ENCODE measurements at regions not wholly inside any gene's neighbourhood (a gene's known extent, or its start where the extent isn't known, plus 50 kb on each side); places are given as distances from the start of the nearest gene placed in this dataset.

DNA sequence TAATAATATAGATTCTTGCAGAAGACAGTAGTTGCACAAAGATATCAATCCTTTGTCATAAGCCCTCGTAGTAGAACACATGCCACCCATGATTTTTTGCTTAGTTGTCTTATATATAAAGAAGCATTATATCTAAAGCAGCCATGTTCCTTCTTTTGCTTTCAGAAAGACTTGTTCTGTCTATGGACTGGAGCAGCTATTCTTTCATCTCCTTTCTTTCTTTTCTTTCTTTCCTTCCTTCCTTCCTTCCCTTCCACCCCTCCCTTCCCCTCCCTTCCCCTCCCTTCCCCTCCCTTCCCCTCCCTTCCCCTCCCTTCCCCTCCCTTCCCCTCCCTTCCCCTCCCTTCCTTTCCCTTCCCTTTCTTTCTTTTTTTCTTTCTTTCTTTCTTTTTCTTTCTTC is 104.0 kb upstream of the HS3ST4 start:
- no peak for TF ChIP-seq MAZ (IDR thresholded peaks at IDR 0.05; ENCODE audit: borderline replicate concordance, low read depth, low read length)
- no peak for TF ChIP-seq SMC3 (IDR thresholded peaks at IDR 0.05)
- no peak for TF ChIP-seq NR3C1 (IDR thresholded peaks at IDR 0.05)
- no peak for TF ChIP-seq ZFP36 (IDR thresholded peaks at IDR 0.05; ENCODE audit: borderline replicate concordance, partially characterized antibody)
- no peak for TF ChIP-seq FOSL2 (IDR thresholded peaks at IDR 0.05)
- TF ChIP-seq FOSL2 (CRISPR knock-in tag; IDR thresholded peaks at IDR 0.05): no peak
- TF ChIP-seq CHD2 (IDR thresholded peaks at IDR 0.05; ENCODE audit: low read length, partially characterized antibody): no peak
- TF ChIP-seq POLR2A (IDR thresholded peaks at IDR 0.05; ENCODE audit: low read length): no peak
- no peak for TF ChIP-seq JUNB (IDR thresholded peaks at IDR 0.05)
- no peak for TF ChIP-seq HOXB5 (CRISPR knock-in tag; IDR thresholded peaks at IDR 0.05)
- no peak for TF ChIP-seq HOXA7 (CRISPR knock-in tag; IDR thresholded peaks at IDR 0.05)
- no peak for TF ChIP-seq CBX2 (IDR thresholded peaks at IDR 0.05; ENCODE audit: borderline replicate concordance, low read depth)
- no peak for TF ChIP-seq FOXS1 (CRISPR knock-in tag; IDR thresholded peaks at IDR 0.05)
- no peak for TF ChIP-seq CEBPB (IDR thresholded peaks at IDR 0.05)
- no peak for TF ChIP-seq HEYL (CRISPR knock-in tag; IDR thresholded peaks at IDR 0.05)
- TF ChIP-seq RARB (CRISPR knock-in tag; IDR thresholded peaks at IDR 0.05): no peak
- TF ChIP-seq PHF8 (IDR thresholded peaks at IDR 0.05; ENCODE audit: borderline replicate concordance, low read depth): no peak
- no peak for TF ChIP-seq NFE2L2 (conservative IDR thresholded peaks at IDR 0.05; ENCODE audit: low read length)
- TF ChIP-seq, protein P1, sequence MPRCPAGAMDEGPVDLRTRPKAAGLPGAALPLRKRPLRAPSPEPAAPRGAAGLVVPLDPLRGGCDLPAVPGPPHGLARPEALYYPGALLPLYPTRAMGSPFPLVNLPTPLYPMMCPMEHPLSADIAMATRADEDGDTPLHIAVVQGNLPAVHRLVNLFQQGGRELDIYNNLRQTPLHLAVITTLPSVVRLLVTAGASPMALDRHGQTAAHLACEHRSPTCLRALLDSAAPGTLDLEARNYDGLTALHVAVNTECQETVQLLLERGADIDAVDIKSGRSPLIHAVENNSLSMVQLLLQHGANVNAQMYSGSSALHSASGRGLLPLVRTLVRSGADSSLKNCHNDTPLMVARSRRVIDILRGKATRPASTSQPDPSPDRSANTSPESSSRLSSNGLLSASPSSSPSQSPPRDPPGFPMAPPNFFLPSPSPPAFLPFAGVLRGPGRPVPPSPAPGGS (IDR thresholded peaks at IDR 0.05): no peak
- ChIA-PET POLR2A (no interaction called here), CTCF (no interaction called here)
- no peak overlapping the region for H3K4me2 ChIP-seq
- no peaks in the 10 kb centered on the region for H3K9me3 ChIP-seq
- WGBS (ENCODE audit: missing lambda C conversion rate): 0% methylated on average over 1 of the region's 1 CpG
- no peaks in the 10 kb centered on the region for H3K4me1 ChIP-seq
- FAIRE-seq: no peak
- no peak overlapping the region for H3K27ac ChIP-seq
- no peak overlapping the region for H3K4me3 ChIP-seq
- ATAC-seq: no peak
- no peak for DNase-seq (ENCODE audit: low read depth in 1 of 2, low spot score in 1 of 2)

DNA sequence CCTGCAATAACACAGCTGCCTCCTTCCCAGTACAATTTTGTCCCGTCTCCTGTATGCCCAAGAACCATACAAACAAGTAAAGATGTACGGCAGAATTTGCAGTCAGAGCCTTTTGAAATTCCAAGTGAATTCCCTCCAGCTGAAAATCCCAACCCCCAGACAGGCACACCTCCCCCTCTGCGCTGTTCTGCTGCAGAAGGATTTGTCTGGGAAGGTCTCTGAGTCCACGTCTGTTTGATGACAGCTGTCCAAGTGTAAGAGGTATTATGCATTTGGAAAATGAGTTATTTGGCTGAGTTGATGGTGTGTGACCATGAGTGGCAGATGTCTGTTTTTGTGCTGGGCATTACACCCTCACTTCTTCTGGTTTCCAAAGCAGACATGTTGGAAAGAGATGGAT is 104.9 kb upstream of the HS3ST4 start:
- no peak overlapping the region for H3K4me2 ChIP-seq
- ATAC-seq (no peak), FAIRE-seq (no peak), DNase-seq (ENCODE audit: low read depth in 1 of 2, low spot score in 1 of 2) (no peak)
- H3K4me1 ChIP-seq: no peaks in the 10 kb centered on the region
- no peak overlapping the region for H3K4me3 ChIP-seq
- TF ChIP-seq RARB (CRISPR knock-in tag; IDR thresholded peaks at IDR 0.05) (no peak), POLR2A (IDR thresholded peaks at IDR 0.05; ENCODE audit: low read length) (no peak), CBX8 (IDR thresholded peaks at IDR 0.05) (no peak), EHMT2 (IDR thresholded peaks at IDR 0.05; ENCODE audit: low read depth) (no peak), MYC (IDR thresholded peaks at IDR 0.05; ENCODE audit: borderline replicate concordance, low read length) (no peak), ZC3H11A (IDR thresholded peaks at IDR 0.05) (no peak), GATA3 (IDR thresholded peaks at IDR 0.05; ENCODE audit: borderline replicate concordance) (no peak), CEBPB (IDR thresholded peaks at IDR 0.05) (no peak), FOSL2 (IDR thresholded peaks at IDR 0.05) (no peak), FOSL2 (CRISPR knock-in tag; IDR thresholded peaks at IDR 0.05) (no peak), BHLHE40 (IDR thresholded peaks at IDR 0.05; ENCODE audit: low read depth, low read length) (no peak), TP53 (CRISPR knock-in tag; IDR thresholded peaks at IDR 0.05) (no peak), ZFP36 (IDR thresholded peaks at IDR 0.05; ENCODE audit: borderline replicate concordance, partially characterized antibody) (no peak), ZNF302 (CRISPR knock-in tag; IDR thresholded peaks at IDR 0.05) (no peak), POLR2AphosphoS2 (conservative IDR thresholded peaks at IDR 0.05; ENCODE audit: low read length) (no peak), CBX2 (IDR thresholded peaks at IDR 0.05; ENCODE audit: borderline replicate concordance, low read depth) (no peak)
- TF ChIP-seq, protein P2, sequence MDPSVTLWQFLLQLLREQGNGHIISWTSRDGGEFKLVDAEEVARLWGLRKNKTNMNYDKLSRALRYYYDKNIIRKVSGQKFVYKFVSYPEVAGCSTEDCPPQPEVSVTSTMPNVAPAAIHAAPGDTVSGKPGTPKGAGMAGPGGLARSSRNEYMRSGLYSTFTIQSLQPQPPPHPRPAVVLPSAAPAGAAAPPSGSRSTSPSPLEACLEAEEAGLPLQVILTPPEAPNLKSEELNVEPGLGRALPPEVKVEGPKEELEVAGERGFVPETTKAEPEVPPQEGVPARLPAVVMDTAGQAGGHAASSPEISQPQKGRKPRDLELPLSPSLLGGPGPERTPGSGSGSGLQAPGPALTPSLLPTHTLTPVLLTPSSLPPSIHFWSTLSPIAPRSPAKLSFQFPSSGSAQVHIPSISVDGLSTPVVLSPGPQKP (IDR thresholded peaks at IDR 0.05; ENCODE audit: low read depth, low read length): no peak
- TF ChIP-seq, protein P3, sequence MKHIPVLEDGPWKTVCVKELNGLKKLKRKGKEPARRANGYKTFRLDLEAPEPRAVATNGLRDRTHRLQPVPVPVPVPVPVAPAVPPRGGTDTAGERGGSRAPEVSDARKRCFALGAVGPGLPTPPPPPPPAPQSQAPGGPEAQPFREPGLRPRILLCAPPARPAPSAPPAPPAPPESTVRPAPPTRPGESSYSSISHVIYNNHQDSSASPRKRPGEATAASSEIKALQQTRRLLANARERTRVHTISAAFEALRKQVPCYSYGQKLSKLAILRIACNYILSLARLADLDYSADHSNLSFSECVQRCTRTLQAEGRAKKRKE (CRISPR knock-in tag; IDR thresholded peaks at IDR 0.05; ENCODE audit: low read depth): no peak
- TF ChIP-seq, protein P4, sequence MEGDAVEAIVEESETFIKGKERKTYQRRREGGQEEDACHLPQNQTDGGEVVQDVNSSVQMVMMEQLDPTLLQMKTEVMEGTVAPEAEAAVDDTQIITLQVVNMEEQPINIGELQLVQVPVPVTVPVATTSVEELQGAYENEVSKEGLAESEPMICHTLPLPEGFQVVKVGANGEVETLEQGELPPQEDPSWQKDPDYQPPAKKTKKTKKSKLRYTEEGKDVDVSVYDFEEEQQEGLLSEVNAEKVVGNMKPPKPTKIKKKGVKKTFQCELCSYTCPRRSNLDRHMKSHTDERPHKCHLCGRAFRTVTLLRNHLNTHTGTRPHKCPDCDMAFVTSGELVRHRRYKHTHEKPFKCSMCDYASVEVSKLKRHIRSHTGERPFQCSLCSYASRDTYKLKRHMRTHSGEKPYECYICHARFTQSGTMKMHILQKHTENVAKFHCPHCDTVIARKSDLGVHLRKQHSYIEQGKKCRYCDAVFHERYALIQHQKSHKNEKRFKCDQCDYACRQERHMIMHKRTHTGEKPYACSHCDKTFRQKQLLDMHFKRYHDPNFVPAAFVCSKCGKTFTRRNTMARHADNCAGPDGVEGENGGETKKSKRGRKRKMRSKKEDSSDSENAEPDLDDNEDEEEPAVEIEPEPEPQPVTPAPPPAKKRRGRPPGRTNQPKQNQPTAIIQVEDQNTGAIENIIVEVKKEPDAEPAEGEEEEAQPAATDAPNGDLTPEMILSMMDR (IDR thresholded peaks at IDR 0.05): no peak
- TF ChIP-seq, protein P5, sequence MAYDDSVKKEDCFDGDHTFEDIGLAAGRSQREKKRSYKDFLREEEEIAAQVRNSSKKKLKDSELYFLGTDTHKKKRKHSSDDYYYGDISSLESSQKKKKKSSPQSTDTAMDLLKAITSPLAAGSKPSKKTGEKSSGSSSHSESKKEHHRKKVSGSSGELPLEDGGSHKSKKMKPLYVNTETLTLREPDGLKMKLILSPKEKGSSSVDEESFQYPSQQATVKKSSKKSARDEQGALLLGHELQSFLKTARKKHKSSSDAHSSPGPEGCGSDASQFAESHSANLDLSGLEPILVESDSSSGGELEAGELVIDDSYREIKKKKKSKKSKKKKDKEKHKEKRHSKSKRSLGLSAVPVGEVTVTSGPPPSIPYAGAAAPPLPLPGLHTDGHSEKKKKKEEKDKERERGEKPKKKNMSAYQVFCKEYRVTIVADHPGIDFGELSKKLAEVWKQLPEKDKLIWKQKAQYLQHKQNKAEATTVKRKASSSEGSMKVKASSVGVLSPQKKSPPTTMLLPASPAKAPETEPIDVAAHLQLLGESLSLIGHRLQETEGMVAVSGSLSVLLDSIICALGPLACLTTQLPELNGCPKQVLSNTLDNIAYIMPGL (CRISPR knock-in tag; IDR thresholded peaks at IDR 0.05; ENCODE audit: borderline replicate concordance): no peak
- no peak overlapping the region for H3K27ac ChIP-seq
- WGBS (ENCODE audit: missing lambda C conversion rate): 0% methylated on average over 4 of the region's 4 CpGs
- ChIA-PET POLR2A (no interaction called here), CTCF (interaction anchor here (1.4 kb wide), 1 partner anchor 9 kb away, joined by 3 read pairs; no protein-coding TSS in a partner anchor)
- H3K9me3 ChIP-seq: no peaks in the 10 kb centered on the region
